DND-41 (cell line): ENCODE measurements at regions not wholly inside any gene's neighbourhood (a gene's known extent, or its start where the extent isn't known, plus 50 kb on each side); places are given as distances from the start of the nearest gene placed in this dataset.

Experiments used
- EZH2 ChIP-seq: IDR thresholded peaks from 3 replicates; pipeline ENCODE4 v1.6.1; 2012; ENCODE audit warnings: borderline replicate concordance, low read depth, mild to moderate bottlenecking, moderate library complexity, low read length, inconsistent platforms; ENCODE audit not compliant: severe bottlenecking
- TF ChIP-seq, protein P1 (sequence below): IDR thresholded peaks from 2 replicates; pipeline ENCODE4 v1.5.1; 2012; ENCODE audit warnings: borderline replicate concordance, low read length, moderate library complexity, mild to moderate bottlenecking; ENCODE audit not compliant: poor library complexity, severe bottlenecking; ENCODE audit errors: extremely low read depth

- TF ChIP-seq, protein P1, sequence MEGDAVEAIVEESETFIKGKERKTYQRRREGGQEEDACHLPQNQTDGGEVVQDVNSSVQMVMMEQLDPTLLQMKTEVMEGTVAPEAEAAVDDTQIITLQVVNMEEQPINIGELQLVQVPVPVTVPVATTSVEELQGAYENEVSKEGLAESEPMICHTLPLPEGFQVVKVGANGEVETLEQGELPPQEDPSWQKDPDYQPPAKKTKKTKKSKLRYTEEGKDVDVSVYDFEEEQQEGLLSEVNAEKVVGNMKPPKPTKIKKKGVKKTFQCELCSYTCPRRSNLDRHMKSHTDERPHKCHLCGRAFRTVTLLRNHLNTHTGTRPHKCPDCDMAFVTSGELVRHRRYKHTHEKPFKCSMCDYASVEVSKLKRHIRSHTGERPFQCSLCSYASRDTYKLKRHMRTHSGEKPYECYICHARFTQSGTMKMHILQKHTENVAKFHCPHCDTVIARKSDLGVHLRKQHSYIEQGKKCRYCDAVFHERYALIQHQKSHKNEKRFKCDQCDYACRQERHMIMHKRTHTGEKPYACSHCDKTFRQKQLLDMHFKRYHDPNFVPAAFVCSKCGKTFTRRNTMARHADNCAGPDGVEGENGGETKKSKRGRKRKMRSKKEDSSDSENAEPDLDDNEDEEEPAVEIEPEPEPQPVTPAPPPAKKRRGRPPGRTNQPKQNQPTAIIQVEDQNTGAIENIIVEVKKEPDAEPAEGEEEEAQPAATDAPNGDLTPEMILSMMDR: no peak
- TF ChIP-seq EZH2: no peak
Observed at GRCh38 chrX:97700547-97700946, 816.8 kb downstream of the RPA4 start.
